ENCODE measurements at regions not wholly inside any gene's neighbourhood (a gene's known extent, or its start where the extent isn't known, plus 50 kb on each side); places are given as distances from the start of the nearest gene placed in this dataset.

GRCh38 chr2:204059016-204059415, 122.5 kb downstream of the ICOS start:
- TF ChIP-seq POLR2AphosphoS5 (IDR thresholded peaks at IDR 0.05), result no peak
- TF ChIP-seq CTCF (IDR thresholded peaks at IDR 0.05), result no peak

Measured in prostate gland (tissue), 2 donors.